Tibial nerve (tissue), 4 donors: ENCODE measurements at regions not wholly inside any gene's neighbourhood (a gene's known extent, or its start where the extent isn't known, plus 50 kb on each side); places are given as distances from the start of the nearest gene placed in this dataset.

Experiments
- CTCF ChIP-seq, 5 experiments: fragments of 200-600 bp in 3 of 5; fragments of 450-650 bp in 2 of 5; sonication (generic) in 3 of 5; IDR thresholded peaks; one replicate each; pipeline ENCODE4 v1.5.1; 2016 to 2019; ENCODE audit warnings: antibody characterized with exemption in 5 of 5, mild to moderate bottlenecking in 3 of 5, moderate library complexity in 2 of 5
- EP300 ChIP-seq, 2 donors: sonication (generic); formaldehyde crosslinking; IDR thresholded peaks; one replicate each; pipeline ENCODE4 v1.6.1; 2017; ENCODE audit warnings: antibody characterized with exemption in 2 of 2, mild to moderate bottlenecking in 1 of 2
- POLR2A ChIP-seq, 2 donors: fragments of 450-650 bp; IDR thresholded peaks; one replicate each; pipeline ENCODE4 v1.6.1; 2017; ENCODE audit warnings: antibody characterized with exemption in 2 of 2, mild to moderate bottlenecking in 2 of 2, moderate library complexity in 2 of 2

GRCh38 chr2:123043458-123043857 is 981.6 kb upstream of the CNTNAP5 start:
- TF ChIP-seq POLR2A (IDR thresholded peaks at IDR 0.05) (no peak), CTCF (IDR thresholded peaks at IDR 0.05) (no peak), EP300 (IDR thresholded peaks at IDR 0.05) (no peak)
